ENCODE measurements at regions not wholly inside any gene's neighbourhood (a gene's known extent, or its start where the extent isn't known, plus 50 kb on each side); places are given as distances from the start of the nearest gene placed in this dataset.
A peak's percentile ranks its signal among the peaks of the same experiment; 100 is the strongest.

- Histone ChIP-seq H3K36me3 (replicated peaks in 1 of 2; ENCODE audit: control insufficient read depth in 1 of 2, insufficient read depth in 2 of 2, low read length in 2 of 2) (no peaks in the 10 kb centered on the region), H3K27me3 (ENCODE audit: control insufficient read depth in 1 of 2, insufficient read depth in 2 of 2, low read length in 2 of 2) (no peaks in the 10 kb centered on the region), H3K4me2 (ENCODE audit: low read depth, low read length) (no peak overlapping the region), H3K27ac (ENCODE audit: extremely low read length, insufficient read depth, low read length) (no peak overlapping the region), H3K79me2 (ENCODE audit: insufficient read depth, low read length) (no peaks in the 10 kb centered on the region), H3K9me3 (ENCODE audit: low read length) (peaks cover 54% of the 10 kb centered on the region), H4K20me1 (ENCODE audit: insufficient read depth, low read length) (no peaks in the 10 kb centered on the region), H3K4me1 (ENCODE audit: insufficient read depth, low read length) (no peaks in the 10 kb centered on the region), H2AFZ (ENCODE audit: low read length) (no peak overlapping the region), H3K9ac (ENCODE audit: insufficient read depth, low read depth, low read length) (no peak overlapping the region), H3K4me3 (replicated peaks in 1 of 3; ENCODE audit: insufficient read depth in 1 of 3, low read depth in 2 of 3, low read length in 3 of 3) (no peak overlapping the region)
- CTCF ChIA-PET (ENCODE audit: low intra/inter-chr PET ratio, low total read pairs), result no interaction called here
- no peak for ATAC-seq
- no TSS peak for BruUV-seq (replicated peaks)
- intact Hi-C loops (cut with micrococcal nuclease; ENCODE audit: unreplicated experiment), result no loop called here
- TF ChIP-seq ZNF431 (CRISPR knock-in tag; IDR thresholded peaks at IDR 0.05; ENCODE audit: borderline replicate concordance, low read depth) (no peak), RAD51 (IDR thresholded peaks at IDR 0.05; ENCODE audit: borderline replicate concordance) (peak; percentile 57; the same call in 1 of the 2 replicates), IRX3 (CRISPR knock-in tag; IDR thresholded peaks at IDR 0.05; ENCODE audit: borderline replicate concordance, low read depth) (no peak)
- TF ChIP-seq, protein P1, sequence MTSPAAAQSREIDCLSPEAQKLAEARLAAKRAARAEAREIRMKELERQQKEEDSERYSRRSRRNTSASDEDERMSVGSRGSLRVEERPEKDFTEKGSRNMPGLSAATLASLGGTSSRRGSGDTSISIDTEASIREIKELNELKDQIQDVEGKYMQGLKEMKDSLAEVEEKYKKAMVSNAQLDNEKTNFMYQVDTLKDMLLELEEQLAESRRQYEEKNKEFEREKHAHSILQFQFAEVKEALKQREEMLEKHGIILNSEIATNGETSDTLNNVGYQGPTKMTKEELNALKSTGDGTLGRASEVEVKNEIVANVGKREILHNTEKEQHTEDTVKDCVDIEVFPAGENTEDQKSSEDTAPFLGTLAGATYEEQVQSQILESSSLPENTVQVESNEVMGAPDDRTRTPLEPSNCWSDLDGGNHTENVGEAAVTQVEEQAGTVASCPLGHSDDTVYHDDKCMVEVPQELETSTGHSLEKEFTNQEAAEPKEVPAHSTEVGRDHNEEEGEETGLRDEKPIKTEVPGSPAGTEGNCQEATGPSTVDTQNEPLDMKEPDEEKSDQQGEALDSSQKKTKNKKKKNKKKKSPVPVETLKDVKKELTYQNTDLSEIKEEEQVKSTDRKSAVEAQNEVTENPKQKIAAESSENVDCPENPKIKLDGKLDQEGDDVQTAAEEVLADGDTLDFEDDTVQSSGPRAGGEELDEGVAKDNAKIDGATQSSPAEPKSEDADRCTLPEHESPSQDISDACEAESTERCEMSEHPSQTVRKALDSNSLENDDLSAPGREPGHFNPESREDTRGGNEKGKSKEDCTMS (CRISPR knock-in tag; conservative IDR thresholded peaks at IDR 0.05), result no peak
- under 1% methylated on average over 5 of the region's 5 CpGs for WGBS (ENCODE audit: low lambda C conversion rate)
- POLR2A ChIA-PET, result no interaction called here
- no peak for FAIRE-seq
- in situ Hi-C loops (cut with HindIII; ENCODE audit: extremely low pct_ligation_motif_present, low pct_unique_long_range_greater_than_20kb), result no loop called here
- DNase-seq (ENCODE audit: low spot score), result no peak
Measured at GRCh38 chr3:6266135-6266534, 594.8 kb upstream of the GRM7 start.

- 35% methylated on average over 3 of the region's 3 CpGs for WGBS (ENCODE audit: low lambda C conversion rate)
- no TSS peak for BruUV-seq (replicated peaks)
- Histone ChIP-seq H3K9me3 (ENCODE audit: low read length) (peaks cover 55% of the 10 kb centered on the region), H3K36me3 (replicated peaks in 1 of 2; ENCODE audit: control insufficient read depth in 1 of 2, insufficient read depth in 2 of 2, low read length in 2 of 2) (no peaks in the 10 kb centered on the region), H3K4me1 (ENCODE audit: insufficient read depth, low read length) (no peaks in the 10 kb centered on the region), H2AFZ (ENCODE audit: low read length) (no peak overlapping the region), H3K9ac (ENCODE audit: insufficient read depth, low read depth, low read length) (no peak overlapping the region), H3K27ac (ENCODE audit: extremely low read length, insufficient read depth, low read length) (no peak overlapping the region), H3K4me3 (replicated peaks in 1 of 3; ENCODE audit: insufficient read depth in 1 of 3, low read depth in 2 of 3, low read length in 3 of 3) (no peak overlapping the region), H3K27me3 (ENCODE audit: control insufficient read depth in 1 of 2, insufficient read depth in 2 of 2, low read length in 2 of 2) (no peaks in the 10 kb centered on the region), H3K4me2 (ENCODE audit: low read depth, low read length) (no peak overlapping the region), H3K79me2 (ENCODE audit: insufficient read depth, low read length) (no peaks in the 10 kb centered on the region), H4K20me1 (ENCODE audit: insufficient read depth, low read length) (no peaks in the 10 kb centered on the region)
- TF ChIP-seq ZNF616 (CRISPR knock-in tag; IDR thresholded peaks at IDR 0.05; ENCODE audit: low read depth), result no peak
- TF ChIP-seq ATF2 (CRISPR knock-in tag; IDR thresholded peaks at IDR 0.05), result no peak
- no peak for TF ChIP-seq ZNF670 (CRISPR knock-in tag; IDR thresholded peaks at IDR 0.05; ENCODE audit: borderline replicate concordance)
- TF ChIP-seq ZKSCAN8 (CRISPR knock-in tag; IDR thresholded peaks at IDR 0.05; ENCODE audit: borderline replicate concordance), result no peak
- TF ChIP-seq ASH2L (IDR thresholded peaks at IDR 0.05; ENCODE audit: insufficient read length, low read depth, low read length), result no peak
- no peak for TF ChIP-seq RFX1 (IDR thresholded peaks at IDR 0.05)
- TF ChIP-seq ZSCAN12 (CRISPR knock-in tag; IDR thresholded peaks at IDR 0.05), result no peak
- FAIRE-seq (no peak), ATAC-seq (no peak), DNase-seq (ENCODE audit: low spot score) (no peak)
- intact Hi-C loops (cut with micrococcal nuclease; ENCODE audit: unreplicated experiment) (no loop called here), in situ Hi-C loops (cut with HindIII; ENCODE audit: extremely low pct_ligation_motif_present, low pct_unique_long_range_greater_than_20kb) (no loop called here)
- CTCF ChIA-PET (ENCODE audit: low intra/inter-chr PET ratio, low total read pairs), result no interaction called here
- POLR2A ChIA-PET, result no interaction called here
Measured at GRCh38 chr3:6273878-6274277, 587.0 kb upstream of the GRM7 start.
